H9 (cell line): ENCODE measurements at regions not wholly inside any gene's neighbourhood (a gene's known extent, or its start where the extent isn't known, plus 50 kb on each side); places are given as distances from the start of the nearest gene placed in this dataset.
A peak's percentile ranks its signal among the peaks of the same experiment; 100 is the strongest.

Source experiments
- DNase-seq: peaks from one replicate; pipeline ENCODE4 v3.0.0-alpha.2; 2017
- H2AFZ ChIP-seq: one replicate; pipeline ENCODE4 v1.6.1; 2013; ENCODE audit warnings: mild to moderate bottlenecking, low read length, control low read depth, moderate library complexity
- H2AK5ac ChIP-seq: 2 replicates; pipeline ENCODE4 v1.6.1; 2013; ENCODE audit warnings: low read length, control low read depth, mixed read lengths; ENCODE audit not compliant: insufficient read length
- H2BK120ac ChIP-seq: one replicate; pipeline ENCODE4 v1.6.1; 2013; ENCODE audit warnings: low read depth, mild to moderate bottlenecking, low read length, control low read depth, inconsistent platforms; ENCODE audit not compliant: poor library complexity, severe bottlenecking
- H2BK12ac ChIP-seq: 2 replicates; pipeline ENCODE4 v1.6.1; 2013; ENCODE audit warnings: low read length, control low read depth, mixed read lengths, low read depth; ENCODE audit not compliant: insufficient read length
- H2BK15ac ChIP-seq: 2 replicates; pipeline ENCODE4 v1.6.1; 2013; ENCODE audit warnings: low read depth, low read length, control low read depth
- H2BK20ac ChIP-seq: one replicate; pipeline ENCODE4 v1.6.1; 2013; ENCODE audit warnings: low read depth, mild to moderate bottlenecking, low read length, control low read depth, inconsistent platforms; ENCODE audit not compliant: poor library complexity, severe bottlenecking
- H2BK5ac ChIP-seq: 2 replicates; pipeline ENCODE4 v1.6.1; 2013; ENCODE audit warnings: low read length, control low read depth, mixed read lengths; ENCODE audit not compliant: insufficient read length
- H3K14ac ChIP-seq: 2 replicates; pipeline ENCODE4 v1.6.1; 2013; ENCODE audit warnings: low read length, control low read depth; ENCODE audit not compliant: insufficient read depth
- H3K18ac ChIP-seq: 2 replicates; pipeline ENCODE4 v1.6.1; 2013; ENCODE audit warnings: low read depth, mild to moderate bottlenecking, mixed read lengths, low read length, control low read depth; ENCODE audit not compliant: insufficient read length
- H3K23ac ChIP-seq: 2 replicates; pipeline ENCODE4 v1.6.1; 2013; ENCODE audit warnings: low read length, control low read depth, mixed read lengths, low read depth; ENCODE audit not compliant: insufficient read length
- H3K23me2 ChIP-seq: 2 replicates; pipeline ENCODE4 v1.6.1; 2013; ENCODE audit warnings: low read depth, mild to moderate bottlenecking, mixed read lengths, low read length, control low read depth; ENCODE audit not compliant: insufficient read length, poor library complexity, severe bottlenecking
- H3K27ac ChIP-seq: 2 replicates; pipeline ENCODE4 v1.5.1; 2013; ENCODE audit warnings: low read length, control low read depth, mixed read lengths, low read depth; ENCODE audit not compliant: insufficient read length
- H3K27me3 ChIP-seq: 2 replicates; pipeline ENCODE4 v1.6.1; 2013; ENCODE audit warnings: low read length, control low read depth, inconsistent platforms; ENCODE audit not compliant: insufficient read depth
- H3K4ac ChIP-seq: 2 replicates; pipeline ENCODE4 v1.6.1; 2013; ENCODE audit warnings: low read depth, mild to moderate bottlenecking, control low read depth, inconsistent platforms, low read length, moderate library complexity
- H3K4me1 ChIP-seq: 2 replicates; pipeline ENCODE4 v1.6.1; 2013; ENCODE audit warnings: low read length, control low read depth, inconsistent platforms; ENCODE audit not compliant: insufficient read depth
- H3K4me2 ChIP-seq: 2 replicates; pipeline ENCODE4 v1.6.1; 2013; ENCODE audit warnings: low read length, control low read depth, mixed read lengths; ENCODE audit not compliant: insufficient read length, insufficient read depth
- H3K56ac ChIP-seq: 2 replicates; pipeline ENCODE4 v1.6.1; 2013; ENCODE audit warnings: low read depth, mild to moderate bottlenecking, mixed read lengths, low read length, control low read depth; ENCODE audit not compliant: insufficient read length
- H3K79me1 ChIP-seq: 2 replicates; pipeline ENCODE4 v1.6.1; 2013; ENCODE audit warnings: low read depth, mild to moderate bottlenecking, moderate library complexity, low read length, control low read depth, inconsistent platforms; ENCODE audit not compliant: insufficient read depth, poor library complexity, severe bottlenecking
- H3K79me2 ChIP-seq: 2 replicates; pipeline ENCODE4 v1.6.1; 2013; ENCODE audit warnings: low read length, control low read depth, inconsistent platforms; ENCODE audit not compliant: insufficient read depth
- H3K9ac ChIP-seq: 2 replicates; pipeline ENCODE4 v1.6.1; 2013; ENCODE audit warnings: low read length, control low read depth, mixed read lengths; ENCODE audit not compliant: insufficient read length; ENCODE audit errors: extremely low read depth
- H3K9me3 ChIP-seq: one replicate; pipeline ENCODE4 v1.6.1; 2013; ENCODE audit warnings: low read depth, low read length, inconsistent platforms; ENCODE audit not compliant: control insufficient read depth
- H3T11ph ChIP-seq: one replicate; pipeline ENCODE4 v1.6.1; 2013; ENCODE audit warnings: mild to moderate bottlenecking, low read length, control low read depth, inconsistent platforms
- H4K20me1 ChIP-seq: one replicate; pipeline ENCODE4 v1.6.1; 2013; ENCODE audit not compliant: control insufficient read depth, insufficient read length, insufficient read depth
- H4K5ac ChIP-seq: 2 replicates; pipeline ENCODE4 v1.6.1; 2013; ENCODE audit warnings: low read depth, mild to moderate bottlenecking, mixed read lengths, low read length, control low read depth; ENCODE audit not compliant: insufficient read length
- H4K8ac ChIP-seq: replicated peaks from 2 replicates; pipeline ENCODE4 v1.6.1; 2013; ENCODE audit warnings: low read length, control low read depth, mixed read lengths, low read depth; ENCODE audit not compliant: insufficient read length
- H4K91ac ChIP-seq: 2 replicates; pipeline ENCODE4 v1.6.1; 2013; ENCODE audit warnings: low read depth, mild to moderate bottlenecking, moderate library complexity, mixed read lengths, low read length, control low read depth; ENCODE audit not compliant: insufficient read length
- H3K27ac Mint-ChIP-seq, 3 experiments: 2 replicates in 2 of 3; 3 replicates in 1 of 3; pipeline ENCODE4 v1.8.0; 2020 to 2021; ENCODE audit warnings: mixed read lengths in 3 of 3, mild to moderate bottlenecking in 1 of 3, moderate library complexity in 1 of 3
- H3K27me3 Mint-ChIP-seq: 2 replicates; pipeline ENCODE4 v1.8.0; 2021; ENCODE audit warnings: low read depth, mild to moderate bottlenecking, moderate library complexity, mixed read lengths
- H3K36me3 Mint-ChIP-seq, 3 experiments: 2 replicates in 2 of 3; 3 replicates in 1 of 3; pipeline ENCODE4 v1.8.0; 2020 to 2021; ENCODE audit warnings: low read depth in 3 of 3, mixed read lengths in 3 of 3; ENCODE audit not compliant: insufficient read depth in 1 of 3
- H3K4me1 Mint-ChIP-seq, 2 experiments: 2 replicates each; pipeline ENCODE4 v1.8.0; 2020; ENCODE audit warnings: mixed read lengths in 2 of 2
- H3K4me3 Mint-ChIP-seq, 2 experiments: 2 replicates in 1 of 2; 3 replicates in 1 of 2; pipeline ENCODE4 v1.8.0; 2020 to 2021; ENCODE audit warnings: mild to moderate bottlenecking in 2 of 2, mixed read lengths in 2 of 2, moderate library complexity in 1 of 2
- H3K9me3 Mint-ChIP-seq, 2 experiments: 2 replicates in 1 of 2; 3 replicates in 1 of 2; pipeline ENCODE4 v1.8.0; 2020; ENCODE audit warnings: mild to moderate bottlenecking in 2 of 2, mixed read lengths in 2 of 2, moderate library complexity in 1 of 2
- WGBS: extraction: QIAGEN DNeasy Blood & Tissue Kit; methylation state at CpG from one replicate; pipeline ENCODE4 v1.1.7; 2013; ENCODE audit warnings: missing lambda C conversion rate, low lambda C conversion rate, mixed read lengths; ENCODE audit not compliant: insufficient read length; ENCODE audit errors: extremely low coverage; 5-methylcytosine and 5-hydroxymethylcytosine counted together
- TF ChIP-seq, protein P1 (sequence below): fragments of 200-600 bp; sonication (generic); conservative IDR thresholded peaks from 3 replicates; pipeline ENCODE4 v1.8.0; 2021; ENCODE audit warnings: antibody characterized with exemption, mild to moderate bottlenecking

DNA sequence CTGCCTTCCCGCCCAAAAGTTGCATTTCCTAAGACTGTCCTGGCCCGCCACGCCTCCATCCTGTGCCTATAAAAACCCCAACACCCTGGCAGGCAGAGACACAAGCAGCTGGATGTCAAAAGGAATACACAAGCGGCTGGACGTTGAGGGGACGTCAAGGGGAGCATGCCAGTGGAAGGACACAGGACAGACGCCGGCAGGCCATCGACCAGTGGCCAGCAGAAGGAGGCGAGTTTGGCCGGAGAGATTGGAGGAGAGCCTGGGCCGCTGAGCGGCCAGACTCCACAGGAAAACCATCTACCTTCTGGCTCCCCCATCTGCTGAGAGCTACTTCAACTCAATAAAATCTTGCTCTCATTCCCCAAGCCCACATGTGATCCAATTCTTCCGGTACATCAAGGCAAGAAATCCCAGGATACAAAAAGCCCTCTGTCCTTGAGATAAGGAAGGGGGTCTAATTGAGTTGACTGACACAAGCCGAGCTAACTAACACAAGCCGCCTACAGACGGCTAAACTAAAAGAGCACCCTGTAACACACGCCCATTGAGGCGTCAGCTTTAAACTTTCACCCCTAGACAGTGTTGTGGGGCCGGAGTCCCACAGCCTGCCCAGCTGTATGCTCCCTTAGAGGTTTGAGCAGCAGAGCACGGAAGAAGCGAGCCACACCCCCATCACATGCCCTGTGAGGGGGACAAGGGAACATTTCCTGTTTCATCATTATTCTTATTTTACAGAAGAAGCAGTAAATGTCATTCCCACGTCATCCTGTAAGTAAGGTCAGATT, 150.3 kb upstream of the PHYHIPL start:
- no peak overlapping the region for H2BK20ac ChIP-seq
- no peaks in the 10 kb centered on the region for H3K79me2 ChIP-seq
- H2BK15ac ChIP-seq: no peak overlapping the region
- H4K8ac ChIP-seq: no peak overlapping the region
- H3K4ac ChIP-seq: no peak overlapping the region
- no peak overlapping the region for H3K18ac ChIP-seq
- H3T11ph ChIP-seq: no peak overlapping the region
- no peaks in the 10 kb centered on the region for H4K20me1 ChIP-seq
- no peak overlapping the region for H3K9ac ChIP-seq
- H3K9me3 Mint-ChIP-seq: no peaks in the 10 kb centered on the region
- no peak overlapping the region for H2BK120ac ChIP-seq
- no peaks in the 10 kb centered on the region for H3K27me3 ChIP-seq
- no peak overlapping the region for H4K5ac ChIP-seq
- no peaks in the 10 kb centered on the region for H3K4me1 Mint-ChIP-seq
- no peak overlapping the region for H3K4me3 Mint-ChIP-seq
- peak; percentile 25 for DNase-seq
- H2BK5ac ChIP-seq: no peak overlapping the region
- H3K27me3 Mint-ChIP-seq: no peaks in the 10 kb centered on the region; the same call in 1 of the 2 replicates
- no peaks in the 10 kb centered on the region for H3K9me3 ChIP-seq
- 0 out of 2 replicates have a peak overlapping the region, but pooled peaks have one; percentile 28 for H3K14ac ChIP-seq
- H2AFZ ChIP-seq: no peak overlapping the region
- no peak overlapping the region for H3K27ac ChIP-seq
- no peaks in the 10 kb centered on the region for H3K79me1 ChIP-seq
- no peaks in the 10 kb centered on the region for H3K23me2 ChIP-seq
- no peak overlapping the region for H3K23ac ChIP-seq
- H3K4me2 ChIP-seq: no peak overlapping the region
- WGBS: no CpG with 5 or more reads among the region's 23 CpGs
- no peak overlapping the region for H3K56ac ChIP-seq
- H3K36me3 Mint-ChIP-seq: no peaks in the 10 kb centered on the region
- H3K4me1 ChIP-seq: no peaks in the 10 kb centered on the region
- no peak overlapping the region for H2BK12ac ChIP-seq
- no peak overlapping the region for H3K27ac Mint-ChIP-seq
- no peak overlapping the region for H4K91ac ChIP-seq
- H2AK5ac ChIP-seq: no peak overlapping the region
- TF ChIP-seq, protein P1, sequence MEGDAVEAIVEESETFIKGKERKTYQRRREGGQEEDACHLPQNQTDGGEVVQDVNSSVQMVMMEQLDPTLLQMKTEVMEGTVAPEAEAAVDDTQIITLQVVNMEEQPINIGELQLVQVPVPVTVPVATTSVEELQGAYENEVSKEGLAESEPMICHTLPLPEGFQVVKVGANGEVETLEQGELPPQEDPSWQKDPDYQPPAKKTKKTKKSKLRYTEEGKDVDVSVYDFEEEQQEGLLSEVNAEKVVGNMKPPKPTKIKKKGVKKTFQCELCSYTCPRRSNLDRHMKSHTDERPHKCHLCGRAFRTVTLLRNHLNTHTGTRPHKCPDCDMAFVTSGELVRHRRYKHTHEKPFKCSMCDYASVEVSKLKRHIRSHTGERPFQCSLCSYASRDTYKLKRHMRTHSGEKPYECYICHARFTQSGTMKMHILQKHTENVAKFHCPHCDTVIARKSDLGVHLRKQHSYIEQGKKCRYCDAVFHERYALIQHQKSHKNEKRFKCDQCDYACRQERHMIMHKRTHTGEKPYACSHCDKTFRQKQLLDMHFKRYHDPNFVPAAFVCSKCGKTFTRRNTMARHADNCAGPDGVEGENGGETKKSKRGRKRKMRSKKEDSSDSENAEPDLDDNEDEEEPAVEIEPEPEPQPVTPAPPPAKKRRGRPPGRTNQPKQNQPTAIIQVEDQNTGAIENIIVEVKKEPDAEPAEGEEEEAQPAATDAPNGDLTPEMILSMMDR: no peak
